Liver (tissue), 3 donors: ENCODE measurements at regions not wholly inside any gene's neighbourhood (a gene's known extent, or its start where the extent isn't known, plus 50 kb on each side); places are given as distances from the start of the nearest gene placed in this dataset.

Experiments
- GABPA ChIP-seq, 2 donors: IDR thresholded peaks in 1 of 2; conservative IDR thresholded peaks in 1 of 2; 2 replicates each; pipeline ENCODE4 v1.6.1; 2016; ENCODE audit warnings: antibody characterized with exemption in 2 of 2, mild to moderate bottlenecking in 1 of 2, moderate library complexity in 1 of 2
- RAD21 ChIP-seq, 2 donors: IDR thresholded peaks; 2 replicates each; pipeline ENCODE4 v1.6.1; 2016; ENCODE audit warnings: antibody characterized with exemption in 2 of 2, mild to moderate bottlenecking in 2 of 2
- TF ChIP-seq, protein P1 (sequence below): fragments of 150-350 bp; IDR thresholded peaks from 2 replicates; pipeline ENCODE4 v1.5.1; 2017; ENCODE audit warnings: improper control_type of control experiment, low read depth, low read length; ENCODE audit not compliant: missing input control
- TF ChIP-seq, protein P2 (sequence below): IDR thresholded peaks from 2 replicates; pipeline ENCODE4 v1.6.1; 2016; ENCODE audit warnings: antibody characterized with exemption, mild to moderate bottlenecking
- TF ChIP-seq, protein P3 (sequence below): IDR thresholded peaks from 2 replicates; pipeline ENCODE4 v1.6.1; 2016; ENCODE audit warnings: antibody characterized with exemption
- donor health status: healthy.
- donor health status: healthy.

DNA sequence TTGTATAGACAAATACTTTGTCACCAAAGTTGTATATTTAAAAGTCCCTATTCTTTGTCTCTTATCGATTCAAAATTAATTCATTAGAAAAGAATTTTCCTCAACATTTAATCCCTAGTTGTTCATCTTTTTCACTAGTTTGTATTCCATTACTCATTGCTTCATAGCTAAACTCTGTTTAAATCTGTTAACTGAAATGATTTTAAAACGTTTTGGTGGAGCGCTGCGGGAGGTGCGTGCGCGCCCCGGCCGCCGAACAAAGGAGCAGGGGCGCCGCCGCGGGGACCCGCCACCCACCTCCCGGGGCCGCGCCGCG lies 56.4 kb upstream of the GOLGA8A start:
- TF ChIP-seq RAD21 (IDR thresholded peaks at IDR 0.05) (no peak), GABPA (IDR thresholded peaks at IDR 0.05 in 1 of 2, conservative IDR thresholded peaks at IDR 0.05 in 1 of 2) (no peak)
- TF ChIP-seq, protein P1, sequence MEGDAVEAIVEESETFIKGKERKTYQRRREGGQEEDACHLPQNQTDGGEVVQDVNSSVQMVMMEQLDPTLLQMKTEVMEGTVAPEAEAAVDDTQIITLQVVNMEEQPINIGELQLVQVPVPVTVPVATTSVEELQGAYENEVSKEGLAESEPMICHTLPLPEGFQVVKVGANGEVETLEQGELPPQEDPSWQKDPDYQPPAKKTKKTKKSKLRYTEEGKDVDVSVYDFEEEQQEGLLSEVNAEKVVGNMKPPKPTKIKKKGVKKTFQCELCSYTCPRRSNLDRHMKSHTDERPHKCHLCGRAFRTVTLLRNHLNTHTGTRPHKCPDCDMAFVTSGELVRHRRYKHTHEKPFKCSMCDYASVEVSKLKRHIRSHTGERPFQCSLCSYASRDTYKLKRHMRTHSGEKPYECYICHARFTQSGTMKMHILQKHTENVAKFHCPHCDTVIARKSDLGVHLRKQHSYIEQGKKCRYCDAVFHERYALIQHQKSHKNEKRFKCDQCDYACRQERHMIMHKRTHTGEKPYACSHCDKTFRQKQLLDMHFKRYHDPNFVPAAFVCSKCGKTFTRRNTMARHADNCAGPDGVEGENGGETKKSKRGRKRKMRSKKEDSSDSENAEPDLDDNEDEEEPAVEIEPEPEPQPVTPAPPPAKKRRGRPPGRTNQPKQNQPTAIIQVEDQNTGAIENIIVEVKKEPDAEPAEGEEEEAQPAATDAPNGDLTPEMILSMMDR, result no peak
- TF ChIP-seq, protein P2, sequence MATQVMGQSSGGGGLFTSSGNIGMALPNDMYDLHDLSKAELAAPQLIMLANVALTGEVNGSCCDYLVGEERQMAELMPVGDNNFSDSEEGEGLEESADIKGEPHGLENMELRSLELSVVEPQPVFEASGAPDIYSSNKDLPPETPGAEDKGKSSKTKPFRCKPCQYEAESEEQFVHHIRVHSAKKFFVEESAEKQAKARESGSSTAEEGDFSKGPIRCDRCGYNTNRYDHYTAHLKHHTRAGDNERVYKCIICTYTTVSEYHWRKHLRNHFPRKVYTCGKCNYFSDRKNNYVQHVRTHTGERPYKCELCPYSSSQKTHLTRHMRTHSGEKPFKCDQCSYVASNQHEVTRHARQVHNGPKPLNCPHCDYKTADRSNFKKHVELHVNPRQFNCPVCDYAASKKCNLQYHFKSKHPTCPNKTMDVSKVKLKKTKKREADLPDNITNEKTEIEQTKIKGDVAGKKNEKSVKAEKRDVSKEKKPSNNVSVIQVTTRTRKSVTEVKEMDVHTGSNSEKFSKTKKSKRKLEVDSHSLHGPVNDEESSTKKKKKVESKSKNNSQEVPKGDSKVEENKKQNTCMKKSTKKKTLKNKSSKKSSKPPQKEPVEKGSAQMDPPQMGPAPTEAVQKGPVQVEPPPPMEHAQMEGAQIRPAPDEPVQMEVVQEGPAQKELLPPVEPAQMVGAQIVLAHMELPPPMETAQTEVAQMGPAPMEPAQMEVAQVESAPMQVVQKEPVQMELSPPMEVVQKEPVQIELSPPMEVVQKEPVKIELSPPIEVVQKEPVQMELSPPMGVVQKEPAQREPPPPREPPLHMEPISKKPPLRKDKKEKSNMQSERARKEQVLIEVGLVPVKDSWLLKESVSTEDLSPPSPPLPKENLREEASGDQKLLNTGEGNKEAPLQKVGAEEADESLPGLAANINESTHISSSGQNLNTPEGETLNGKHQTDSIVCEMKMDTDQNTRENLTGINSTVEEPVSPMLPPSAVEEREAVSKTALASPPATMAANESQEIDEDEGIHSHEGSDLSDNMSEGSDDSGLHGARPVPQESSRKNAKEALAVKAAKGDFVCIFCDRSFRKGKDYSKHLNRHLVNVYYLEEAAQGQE, result no peak
- TF ChIP-seq, protein P3, sequence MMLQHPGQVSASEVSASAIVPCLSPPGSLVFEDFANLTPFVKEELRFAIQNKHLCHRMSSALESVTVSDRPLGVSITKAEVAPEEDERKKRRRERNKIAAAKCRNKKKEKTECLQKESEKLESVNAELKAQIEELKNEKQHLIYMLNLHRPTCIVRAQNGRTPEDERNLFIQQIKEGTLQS, result no peak
